Testis (tissue), 2 donors: ENCODE measurements at regions not wholly inside any gene's neighbourhood (a gene's known extent, or its start where the extent isn't known, plus 50 kb on each side); places are given as distances from the start of the nearest gene placed in this dataset.

Experiments
- CTCF ChIP-seq, 3 experiments: fragments of 450-650 bp in 2 of 3; fragments of 200-600 bp in 1 of 3; sonication (generic) in 1 of 3; IDR thresholded peaks; one replicate each; pipeline ENCODE4 v1.5.1; 2016 to 2019; ENCODE audit warnings: antibody characterized with exemption in 3 of 3, mild to moderate bottlenecking in 2 of 3, moderate library complexity in 1 of 3
- POLR2A ChIP-seq: fragments of 450-650 bp; IDR thresholded peaks from one replicate; pipeline ENCODE4 v1.6.1; 2017; ENCODE audit warnings: antibody characterized with exemption, mild to moderate bottlenecking, moderate library complexity

DNA sequence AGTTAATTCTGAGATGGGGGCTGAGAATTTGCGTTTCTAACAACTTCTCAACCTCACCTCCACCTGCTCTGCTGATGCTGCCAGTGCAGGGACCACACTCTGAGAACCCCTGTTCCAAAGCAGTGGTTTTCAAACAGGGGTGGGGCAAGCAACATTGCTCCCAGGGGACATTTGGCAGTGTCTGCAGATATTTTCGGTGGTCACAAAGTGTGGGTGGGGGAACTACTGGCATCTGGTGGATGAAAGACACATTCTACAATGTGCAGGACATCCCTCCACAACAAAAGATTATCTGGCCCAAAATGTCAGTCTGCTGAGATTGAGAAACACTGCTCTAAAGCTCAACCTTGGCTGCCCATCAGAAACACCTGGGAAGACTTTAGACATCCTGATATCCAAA lies 188.7 kb upstream of the SATB2 start:
- TF ChIP-seq CTCF (IDR thresholded peaks at IDR 0.05) (no peak), POLR2A (no peak)
